ENCODE measurements at regions not wholly inside any gene's neighbourhood (a gene's known extent, or its start where the extent isn't known, plus 50 kb on each side); places are given as distances from the start of the nearest gene placed in this dataset.

- Histone ChIP-seq H3K36me3 (replicated peaks in 1 of 2; ENCODE audit: control insufficient read depth in 1 of 2, insufficient read depth in 2 of 2, low read length in 2 of 2) (no peaks in the 10 kb centered on the region), H3K4me1 (ENCODE audit: control insufficient read depth in 1 of 2, insufficient read depth in 2 of 2, low read length in 2 of 2) (peaks cover 28 to 47% of the 10 kb centered on the region in 2 donors), H2AFZ (ENCODE audit: insufficient read depth, low read depth, low read length, poor library complexity, severe bottlenecking) (no peak overlapping the region), H3K27me3 (ENCODE audit: control insufficient read depth in 2 of 2, insufficient read depth in 2 of 2, low read length in 2 of 2) (no peaks in the 10 kb centered on the region), H3K9ac (ENCODE audit: insufficient read depth, low read length, poor library complexity, severe bottlenecking) (no peak overlapping the region), H3K4me2 (replicated peaks; ENCODE audit: extremely low read depth, low read length, poor library complexity, severe bottlenecking) (peak overlapping the region; percentile 26), H4K20me1 (ENCODE audit: insufficient read depth, low read length) (no peaks in the 10 kb centered on the region), H3K4me3 (replicated peaks in 1 of 3; ENCODE audit: low read depth in 2 of 3, low read length in 3 of 3) (peak overlapping the region in 1 of 3 experiments; percentile 29), H3K27ac (ENCODE audit: low read depth in 1 of 2, low read length in 2 of 2) (peak overlapping the region in 1 of 2 donors; percentile 79), H3K79me2 (ENCODE audit: insufficient read depth, low read length) (no peaks in the 10 kb centered on the region), H3K9me3 (replicated peaks in 1 of 2; ENCODE audit: control insufficient read depth in 1 of 2, insufficient read depth in 1 of 2, low read length in 2 of 2) (no peaks in the 10 kb centered on the region)
- no peak overlapping the region for H3K4me3 Mint-ChIP-seq
- no peak for TF ChIP-seq CTCF (IDR thresholded peaks at IDR 0.05)
- peak; percentile 76 to 78 (median 78) for DNase-seq
- H3K4me1 Mint-ChIP-seq, result peaks cover 38% of the 10 kb centered on the region
- 33% methylated on average over 5 of the region's 7 CpGs for WGBS (ENCODE audit: insufficient coverage)
- H3K36me3 Mint-ChIP-seq, result peaks cover 17% of the 10 kb centered on the region in 2 donors
- peak overlapping the region; percentile 51 to 92 (median 83) for H3K27ac Mint-ChIP-seq
- H3K27me3 Mint-ChIP-seq (ENCODE audit: low read depth in 3 of 3), result peaks cover 0 to 3% (median 0%) of the 10 kb centered on the region in 3 donors
- intact Hi-C loops (cut with micrococcal nuclease), result no loop called here
- peaks cover 0 to 14% (median 2%) of the 10 kb centered on the region in 7 donors for H3K9me3 Mint-ChIP-seq
Measured at GRCh38 chr1:228921481-228921880, 186.2 kb downstream of the RHOU start.

GRCh38 chr1:228922722-228923376, 187.6 kb downstream of the RHOU start:
- no peak overlapping the region for H3K4me3 ChIP-seq (replicated peaks in 1 of 3; ENCODE audit: low read depth in 2 of 3, low read length in 3 of 3)
- no peak overlapping the region for H2AFZ ChIP-seq (ENCODE audit: insufficient read depth, low read depth, low read length, poor library complexity, severe bottlenecking)
- Mint-ChIP-seq H3K4me1 (peaks cover 38% of the 10 kb centered on the region), H3K4me3 (no peak overlapping the region), H3K36me3 (peaks cover 13 to 17% of the 10 kb centered on the region in 2 donors), H3K27ac (no peak overlapping the region), H3K9me3 (peaks cover 0 to 15% (median 4%) of the 10 kb centered on the region in 7 donors), H3K27me3 (ENCODE audit: low read depth in 3 of 3) (peaks cover 0 to 3% (median 2%) of the 10 kb centered on the region in 3 donors)
- no peaks in the 10 kb centered on the region for H3K27me3 ChIP-seq (ENCODE audit: control insufficient read depth in 2 of 2, insufficient read depth in 2 of 2, low read length in 2 of 2)
- TF ChIP-seq CTCF (IDR thresholded peaks at IDR 0.05), result no peak
- intact Hi-C loops (cut with micrococcal nuclease), result no loop called here
- H3K9me3 ChIP-seq (replicated peaks in 1 of 2; ENCODE audit: control insufficient read depth in 1 of 2, insufficient read depth in 1 of 2, low read length in 2 of 2), result no peaks in the 10 kb centered on the region
- H3K4me1 ChIP-seq (ENCODE audit: control insufficient read depth in 1 of 2, insufficient read depth in 2 of 2, low read length in 2 of 2), result peaks cover 28 to 48% of the 10 kb centered on the region in 2 donors
- no peaks in the 10 kb centered on the region for H3K36me3 ChIP-seq (replicated peaks in 1 of 2; ENCODE audit: control insufficient read depth in 1 of 2, insufficient read depth in 2 of 2, low read length in 2 of 2)
- H3K9ac ChIP-seq (ENCODE audit: insufficient read depth, low read length, poor library complexity, severe bottlenecking), result no peak overlapping the region
- no peak overlapping the region for H3K4me2 ChIP-seq (replicated peaks; ENCODE audit: extremely low read depth, low read length, poor library complexity, severe bottlenecking)
- 67% methylated on average over 1 of the region's 5 CpGs for WGBS (ENCODE audit: insufficient coverage)
- H3K27ac ChIP-seq (ENCODE audit: low read depth in 1 of 2, low read length in 2 of 2), result no peak overlapping the region
- H3K79me2 ChIP-seq (ENCODE audit: insufficient read depth, low read length), result no peaks in the 10 kb centered on the region
- no peak for DNase-seq
- no peaks in the 10 kb centered on the region for H4K20me1 ChIP-seq (ENCODE audit: insufficient read depth, low read length)

All from CD14-positive monocyte (primary cell).